ENCODE measurements at regions not wholly inside any gene's neighbourhood (a gene's known extent, or its start where the extent isn't known, plus 50 kb on each side); places are given as distances from the start of the nearest gene placed in this dataset.

DNA sequence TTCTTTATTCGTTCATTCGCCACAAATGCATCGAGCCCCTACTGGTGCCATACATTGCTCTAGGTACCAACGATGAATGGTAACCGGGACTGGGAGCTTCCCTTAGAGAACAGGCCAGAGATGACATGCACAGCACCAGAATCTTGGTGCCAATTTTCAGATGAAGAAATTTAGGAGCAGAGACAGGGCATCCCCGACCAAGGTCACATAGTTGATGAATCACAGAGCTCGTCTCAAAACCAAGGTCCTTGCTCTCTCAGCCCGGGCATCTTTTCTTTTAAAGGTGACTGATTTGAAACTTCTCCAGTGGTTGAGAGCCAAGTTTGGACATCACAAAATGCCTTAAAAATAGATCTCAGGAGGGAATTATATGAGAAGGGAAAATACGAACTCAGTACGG, 73.2 kb upstream of the C16orf82 start:
- TF ChIP-seq, protein P1, sequence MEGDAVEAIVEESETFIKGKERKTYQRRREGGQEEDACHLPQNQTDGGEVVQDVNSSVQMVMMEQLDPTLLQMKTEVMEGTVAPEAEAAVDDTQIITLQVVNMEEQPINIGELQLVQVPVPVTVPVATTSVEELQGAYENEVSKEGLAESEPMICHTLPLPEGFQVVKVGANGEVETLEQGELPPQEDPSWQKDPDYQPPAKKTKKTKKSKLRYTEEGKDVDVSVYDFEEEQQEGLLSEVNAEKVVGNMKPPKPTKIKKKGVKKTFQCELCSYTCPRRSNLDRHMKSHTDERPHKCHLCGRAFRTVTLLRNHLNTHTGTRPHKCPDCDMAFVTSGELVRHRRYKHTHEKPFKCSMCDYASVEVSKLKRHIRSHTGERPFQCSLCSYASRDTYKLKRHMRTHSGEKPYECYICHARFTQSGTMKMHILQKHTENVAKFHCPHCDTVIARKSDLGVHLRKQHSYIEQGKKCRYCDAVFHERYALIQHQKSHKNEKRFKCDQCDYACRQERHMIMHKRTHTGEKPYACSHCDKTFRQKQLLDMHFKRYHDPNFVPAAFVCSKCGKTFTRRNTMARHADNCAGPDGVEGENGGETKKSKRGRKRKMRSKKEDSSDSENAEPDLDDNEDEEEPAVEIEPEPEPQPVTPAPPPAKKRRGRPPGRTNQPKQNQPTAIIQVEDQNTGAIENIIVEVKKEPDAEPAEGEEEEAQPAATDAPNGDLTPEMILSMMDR (IDR thresholded peaks at IDR 0.05) = no peak
- TF ChIP-seq POLR2A (IDR thresholded peaks at IDR 0.05) = no peak
